HG03520 (cell line): ENCODE measurements at regions not wholly inside any gene's neighbourhood (a gene's known extent, or its start where the extent isn't known, plus 50 kb on each side); places are given as distances from the start of the nearest gene placed in this dataset.

Experiments used
- ATAC-seq: cut with Tn5 transposase; IDR thresholded peaks from one replicate; pipeline ENCODE4 v1.9.1; 2021; ENCODE audit warnings: mild to moderate bottlenecking, moderate library complexity; ENCODE audit not compliant: unreplicated experiment

- ATAC-seq = no peak
Measured at GRCh38 chr1:229883504-229884200, 183.4 kb upstream of the GALNT2 start.

GRCh38 chr1:229884765-229885164, 182.3 kb upstream of the GALNT2 start:
- no peak for ATAC-seq

GRCh38 chr1:229885568-229886495, 181.2 kb upstream of the GALNT2 start:
- ATAC-seq = no peak

GRCh38 chr1:229886636-229887035, 180.4 kb upstream of the GALNT2 start:
- ATAC-seq = no peak

- no peak for ATAC-seq
Measured at GRCh38 chr1:229887043-229887822, 179.8 kb upstream of the GALNT2 start.

GRCh38 chr1:229888157-229888556, 178.9 kb upstream of the GALNT2 start:
- no peak for ATAC-seq

- no peak for ATAC-seq
Measured at GRCh38 chr1:229888561-229889001, 178.5 kb upstream of the GALNT2 start.

- no peak for ATAC-seq
Measured at GRCh38 chr1:229889031-229889517, 178.0 kb upstream of the GALNT2 start.

GRCh38 chr1:229891227-229891626, 175.8 kb upstream of the GALNT2 start:
- ATAC-seq = no peak

GRCh38 chr1:229892515-229893117, 174.4 kb upstream of the GALNT2 start:
- no peak for ATAC-seq

- ATAC-seq = no peak
Measured at GRCh38 chr1:229893762-229894444, 173.1 kb upstream of the GALNT2 start.

GRCh38 chr1:229894532-229894931, 172.5 kb upstream of the GALNT2 start:
- ATAC-seq = no peak

GRCh38 chr1:229895605-229896004, 171.4 kb upstream of the GALNT2 start:
- no peak for ATAC-seq

- no peak for ATAC-seq
Measured at GRCh38 chr1:229896306-229896705, 170.7 kb upstream of the GALNT2 start.

- ATAC-seq = no peak
Measured at GRCh38 chr1:229896861-229897260, 170.2 kb upstream of the GALNT2 start.

GRCh38 chr1:229897501-229897900, 169.5 kb upstream of the GALNT2 start:
- no peak for ATAC-seq

- no peak for ATAC-seq
Measured at GRCh38 chr1:229900220-229900619, 166.8 kb upstream of the GALNT2 start.

GRCh38 chr1:229905031-229905545, 161.9 kb upstream of the GALNT2 start:
- no peak for ATAC-seq

GRCh38 chr1:229905652-229906051, 161.4 kb upstream of the GALNT2 start:
- no peak for ATAC-seq
